ENCODE measurements at regions not wholly inside any gene's neighbourhood (a gene's known extent, or its start where the extent isn't known, plus 50 kb on each side); places are given as distances from the start of the nearest gene placed in this dataset.
"Not testable (repeated sequence)": the region's sequence is repeated elsewhere in the genome, so short reads cannot be mapped to it uniquely, and the experiment has no call there.

DNA sequence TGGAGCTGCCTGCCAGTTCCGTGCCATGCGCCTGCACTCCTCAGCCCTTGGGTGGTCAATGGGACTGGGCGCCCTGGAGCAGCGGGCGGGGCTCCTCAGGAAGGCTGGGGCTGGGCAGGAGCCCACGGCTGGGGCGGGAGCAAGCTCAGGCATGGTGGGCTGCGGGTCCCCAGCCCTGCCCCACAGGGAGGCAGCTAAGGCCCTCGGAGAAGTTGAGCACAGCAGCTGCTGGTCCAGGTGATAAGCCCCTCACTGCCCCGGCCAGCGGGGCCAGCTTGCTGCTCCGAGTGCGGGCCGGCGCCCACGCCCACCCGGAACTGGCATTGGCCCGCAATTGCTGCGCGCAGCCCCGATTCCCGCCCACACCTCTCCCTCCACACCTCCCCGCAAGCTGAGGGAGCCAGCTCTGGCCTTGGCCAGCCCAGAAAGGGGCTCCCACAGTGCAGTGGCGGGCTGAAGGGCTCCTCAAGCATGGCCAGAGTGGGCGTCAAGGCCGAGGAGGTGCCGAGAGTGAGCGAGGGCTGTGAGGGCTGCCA, 280.3 kb upstream of the SGCG start:
- H3K9me3 ChIP-seq (ENCODE audit: insufficient read depth in 2 of 2, low read depth in 1 of 2, low read length in 1 of 2) = peaks cover 17 to 25% of the 10 kb centered on the region in 2 experiments
- H4K8ac ChIP-seq (ENCODE audit: extremely low read depth, insufficient read depth, low read length); H2BK15ac ChIP-seq (ENCODE audit: low read length); FAIRE-seq; H4K5ac ChIP-seq (ENCODE audit: insufficient read length, low read depth, low read length); H3K18ac ChIP-seq (ENCODE audit: extremely low read depth, low read length); H2BK20ac ChIP-seq (ENCODE audit: low read length); H3K56ac ChIP-seq (replicated peaks; ENCODE audit: insufficient read length, low read depth, low read length); H3K4me3 ChIP-seq (ENCODE audit: extremely low read depth in 1 of 4, insufficient read depth in 2 of 4, low read depth in 3 of 4, low read length in 4 of 4); DNase-seq (ENCODE audit: low read depth in 1 of 2, low spot score in 2 of 2); H4K20me1 ChIP-seq (replicated peaks in 1 of 2; ENCODE audit: control insufficient read depth in 1 of 2, insufficient read depth in 2 of 2, low read length in 2 of 2); H3K23me2 ChIP-seq (ENCODE audit: low read depth, low read length); H3K14ac ChIP-seq (ENCODE audit: insufficient read length); H3K27ac ChIP-seq (ENCODE audit: low read depth, low read length); H3K23ac ChIP-seq (ENCODE audit: insufficient read length); H3K27me3 ChIP-seq (replicated peaks in 1 of 4; ENCODE audit: control insufficient read depth in 3 of 4, extremely low read depth in 1 of 4, insufficient read depth in 3 of 4, low read length in 3 of 4); H3K36me3 ChIP-seq (ENCODE audit: control insufficient read depth in 2 of 4, insufficient read depth in 4 of 4, low read length in 3 of 4); H3K4me1 ChIP-seq (replicated peaks in 1 of 4; ENCODE audit: control insufficient read depth in 3 of 4, insufficient read depth in 4 of 4, low read length in 3 of 4); H3K9ac ChIP-seq (replicated peaks in 1 of 4; ENCODE audit: extremely low read depth in 1 of 4, low read depth in 3 of 4, low read length in 3 of 4); H4K91ac ChIP-seq (replicated peaks; ENCODE audit: insufficient read length, low read length); H2AK5ac ChIP-seq (ENCODE audit: low read depth, low read length); H3K79me1 ChIP-seq (ENCODE audit: low read depth, low read length); H2BK120ac ChIP-seq (replicated peaks; ENCODE audit: low read depth, low read length); H2BK12ac ChIP-seq (ENCODE audit: low read depth, low read length); POLR2A ChIA-PET (ENCODE audit: partially characterized antibody); H2AFZ ChIP-seq (ENCODE audit: low read length); H3K79me2 ChIP-seq (ENCODE audit: control insufficient read depth in 1 of 2, insufficient read depth in 2 of 2, low read length in 2 of 2); H3K4me2 ChIP-seq (ENCODE audit: insufficient read depth in 1 of 2, low read depth in 2 of 2, low read length in 2 of 2); H3K4ac ChIP-seq (replicated peaks; ENCODE audit: insufficient read length, low read depth, low read length); H2BK5ac ChIP-seq (ENCODE audit: low read depth, low read length): not testable (repeated sequence)
- CTCF ChIA-PET (ENCODE audit: partially characterized antibody) = interaction anchor here (0.8 to 0.9 kb wide), 2 partner anchors 10 to 17 kb away, joined by 3 read pairs; no protein-coding TSS in a partner anchor
- 94% methylated on average over 12 of the region's 28 CpGs; no CpG with 5 or more reads in 1 of the 2 experiments for WGBS, 2 experiments (ENCODE audit: extremely low coverage in 1 of 2, insufficient coverage in 1 of 2, insufficient read length in 1 of 2, insufficient replicate concordance in 2 of 2, low coverage in 1 of 2, low lambda C conversion rate in 2 of 2, missing lambda C conversion rate in 1 of 2)
